Activated B cell treated with CpG ODN at 0.5 μM for 24 hours (primary cell): ENCODE measurements at regions not wholly inside any gene's neighbourhood (a gene's known extent, or its start where the extent isn't known, plus 50 kb on each side); places are given as distances from the start of the nearest gene placed in this dataset.

Experiments
- ATAC-seq: fragments of 200-7000 bp; cut with Tn5 transposase; one replicate; pipeline ENCODE4 v1.10.0; 2021; ENCODE audit warnings: low read depth, mild to moderate bottlenecking, moderate library complexity
- CTCF ChIA-PET: fragments of 350-600 bp; sonication (Branson Sonifier 250); formaldehyde crosslinking; loops from one replicate; lab custom pipeline; 2021; ENCODE audit warnings: antibody characterized with exemption; lab: Charles Lee
- POLR2A ChIA-PET: fragments of 350-600 bp; sonication (Branson Sonifier 250); formaldehyde crosslinking; loops from one replicate; lab custom pipeline; 2021; ENCODE audit warnings: antibody characterized with exemption; lab: Charles Lee
- DNase-seq: peaks from one replicate; pipeline ENCODE4 v3.0.0; 2022
- H3K27ac Mint-ChIP-seq: one replicate; pipeline ENCODE4 v1.8.0; 2020; ENCODE audit warnings: mixed read lengths
- H3K27me3 Mint-ChIP-seq: one replicate; pipeline ENCODE4 v1.8.0; 2021; ENCODE audit warnings: mixed read lengths
- H3K36me3 Mint-ChIP-seq: one replicate; pipeline ENCODE4 v1.8.0; 2021; ENCODE audit warnings: low read depth, mixed read lengths
- H3K4me1 Mint-ChIP-seq: one replicate; pipeline ENCODE4 v1.8.0; 2021; ENCODE audit warnings: mixed read lengths
- H3K4me3 Mint-ChIP-seq: one replicate; pipeline ENCODE4 v1.8.0; 2020; ENCODE audit warnings: mild to moderate bottlenecking, mixed read lengths
- H3K9me3 Mint-ChIP-seq: one replicate; pipeline ENCODE4 v1.8.0; 2020; ENCODE audit warnings: mixed read lengths
- CTCF ChIP-seq: fragments of 200-600 bp; IDR thresholded peaks from one replicate; pipeline ENCODE4 v1.8.0; 2022; ENCODE audit warnings: antibody characterized with exemption, mild to moderate bottlenecking
- intact Hi-C: fragments of 100-400 bp; cut with micrococcal nuclease; formaldehyde crosslinking; loops from one replicate; pipeline ENCODE4 v1.15.1; 2024

DNA sequence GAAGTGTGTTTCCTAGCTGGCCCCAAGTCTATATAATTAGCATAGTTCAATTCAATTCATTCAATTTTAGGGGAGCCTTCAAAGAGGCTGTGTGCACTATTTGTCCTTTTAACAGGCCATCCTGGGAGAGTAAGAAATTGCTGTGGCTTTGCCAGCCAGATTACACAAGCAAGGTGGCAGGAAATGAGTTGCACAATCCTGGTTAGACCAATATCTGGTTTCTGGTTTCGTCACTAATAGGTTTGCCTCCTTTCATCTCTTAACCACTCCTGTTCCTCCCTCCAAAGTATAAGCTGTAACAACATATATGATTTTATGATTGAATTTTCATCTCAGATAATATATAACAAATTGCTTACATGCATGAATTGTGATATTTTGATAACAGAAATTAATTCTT is 84.1 kb upstream of the NEGR1 start:
- ATAC-seq (no peak), DNase-seq (no peak)
- no peak overlapping the region for H3K4me3 Mint-ChIP-seq

DNA sequence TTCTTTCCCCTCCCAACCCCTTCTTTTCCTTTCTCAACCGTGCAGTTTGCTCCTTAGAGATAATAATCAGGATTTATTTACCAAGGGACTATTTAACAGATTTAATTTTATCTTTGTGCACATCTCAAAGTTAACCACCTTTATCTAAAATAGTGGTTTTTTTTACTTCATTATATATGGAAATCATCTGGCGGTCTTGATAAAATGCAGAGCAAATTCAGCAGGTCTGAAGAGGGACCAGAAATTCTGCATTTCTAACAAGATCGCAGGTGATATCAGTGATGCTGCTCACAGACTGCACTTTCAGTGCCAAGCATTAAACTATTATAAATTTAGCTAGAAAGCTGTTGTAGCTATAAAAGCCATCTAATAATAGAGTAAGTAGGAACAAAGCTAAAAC is 83.4 kb upstream of the NEGR1 start:
- H3K4me3 Mint-ChIP-seq: no peak overlapping the region
- no peaks in the 10 kb centered on the region for H3K9me3 Mint-ChIP-seq
- H3K4me1 Mint-ChIP-seq: no peaks in the 10 kb centered on the region
- no peaks in the 10 kb centered on the region for H3K27me3 Mint-ChIP-seq
- no peak for ATAC-seq
- CTCF ChIA-PET: no interaction called here
- no peak for DNase-seq
- POLR2A ChIA-PET: no interaction called here
- intact Hi-C loops: no loop called here
- H3K36me3 Mint-ChIP-seq: no peaks in the 10 kb centered on the region
- no peak for TF ChIP-seq CTCF
- no peak overlapping the region for H3K27ac Mint-ChIP-seq

More for the DNA sequence above, 84.1 kb upstream of the NEGR1 start:
- Mint-ChIP-seq H3K36me3 (no peaks in the 10 kb centered on the region), H3K27me3 (no peaks in the 10 kb centered on the region), H3K9me3 (no peaks in the 10 kb centered on the region), H3K4me1 (no peaks in the 10 kb centered on the region), H3K27ac (no peak overlapping the region)
- CTCF ChIA-PET: no interaction called here
- POLR2A ChIA-PET: interaction anchor here (0.6 kb wide), 1 partner anchor 32 kb away, joined by 6 read pairs; no protein-coding TSS in a partner anchor
- no peak for TF ChIP-seq CTCF
- intact Hi-C loops: no loop called here

DNA sequence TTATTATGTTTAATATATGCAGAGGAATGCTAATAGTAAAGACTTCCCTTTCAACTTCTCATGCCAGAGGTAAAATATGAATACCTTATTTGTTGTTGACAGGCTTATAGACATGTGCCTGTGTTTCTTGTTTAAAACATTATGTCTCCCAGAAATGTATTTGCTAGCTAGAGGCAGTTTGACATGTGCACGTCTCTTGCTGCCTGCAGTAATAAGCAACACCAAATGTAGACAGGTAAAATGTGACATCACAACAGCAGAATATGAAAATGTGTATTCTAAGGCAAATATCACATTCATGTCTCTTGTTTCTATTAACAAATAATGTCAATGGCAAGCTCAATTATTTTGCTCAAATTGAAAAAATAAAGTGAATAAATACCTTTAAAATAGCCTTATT is 80.2 kb upstream of the NEGR1 start:
- POLR2A ChIA-PET: no interaction called here
- no peaks in the 10 kb centered on the region for H3K4me1 Mint-ChIP-seq
- H3K36me3 Mint-ChIP-seq: no peaks in the 10 kb centered on the region
- CTCF ChIA-PET: no interaction called here
- TF ChIP-seq CTCF: no peak
- intact Hi-C loops: no loop called here
- no peak overlapping the region for H3K27ac Mint-ChIP-seq
- H3K9me3 Mint-ChIP-seq: no peaks in the 10 kb centered on the region
- no peak for DNase-seq
- H3K4me3 Mint-ChIP-seq: no peak overlapping the region
- no peak for ATAC-seq
- no peaks in the 10 kb centered on the region for H3K27me3 Mint-ChIP-seq

DNA sequence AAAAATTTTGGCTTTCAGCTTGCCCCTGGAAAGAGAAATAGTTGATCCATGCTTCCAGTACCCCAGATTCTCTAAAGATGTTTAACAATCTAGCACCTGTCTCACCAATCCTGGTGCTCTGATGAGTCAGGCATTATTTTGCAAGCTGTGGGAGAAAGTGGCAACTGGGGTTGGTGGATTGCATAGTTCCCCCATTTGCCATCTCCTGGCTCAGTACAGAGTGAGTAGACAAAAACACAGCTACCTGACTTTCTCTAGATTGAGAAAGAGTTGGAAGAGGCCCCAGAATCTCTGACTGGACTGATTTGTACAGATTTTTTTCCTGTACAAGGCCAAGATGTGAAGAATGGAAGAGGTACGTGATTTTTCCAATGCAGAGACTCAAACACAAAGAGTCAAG is 75.1 kb upstream of the NEGR1 start:
- no peak for ATAC-seq
- POLR2A ChIA-PET: no interaction called here
- Mint-ChIP-seq H3K4me3 (no peak overlapping the region), H3K36me3 (no peaks in the 10 kb centered on the region), H3K9me3 (no peaks in the 10 kb centered on the region), H3K4me1 (no peaks in the 10 kb centered on the region), H3K27ac (no peak overlapping the region), H3K27me3 (no peaks in the 10 kb centered on the region)
- CTCF ChIA-PET: no interaction called here
- DNase-seq: no peak
- TF ChIP-seq CTCF: no peak
- intact Hi-C loops: no loop called here

GRCh38 chr1:72355899-72356298 is 73.6 kb upstream of the NEGR1 start:
- intact Hi-C loops: no loop called here
- no peaks in the 10 kb centered on the region for H3K27me3 Mint-ChIP-seq
- ATAC-seq: no peak
- H3K4me3 Mint-ChIP-seq: no peak overlapping the region
- no peaks in the 10 kb centered on the region for H3K9me3 Mint-ChIP-seq
- H3K36me3 Mint-ChIP-seq: no peaks in the 10 kb centered on the region
- DNase-seq: no peak
- ChIA-PET POLR2A (no interaction called here), CTCF (no interaction called here)
- no peaks in the 10 kb centered on the region for H3K4me1 Mint-ChIP-seq
- H3K27ac Mint-ChIP-seq: no peak overlapping the region
- TF ChIP-seq CTCF: no peak
